ENCODE measurements at regions not wholly inside any gene's neighbourhood (a gene's known extent, or its start where the extent isn't known, plus 50 kb on each side); places are given as distances from the start of the nearest gene placed in this dataset.
A peak's percentile ranks its signal among the peaks of the same experiment; 100 is the strongest.

DNA sequence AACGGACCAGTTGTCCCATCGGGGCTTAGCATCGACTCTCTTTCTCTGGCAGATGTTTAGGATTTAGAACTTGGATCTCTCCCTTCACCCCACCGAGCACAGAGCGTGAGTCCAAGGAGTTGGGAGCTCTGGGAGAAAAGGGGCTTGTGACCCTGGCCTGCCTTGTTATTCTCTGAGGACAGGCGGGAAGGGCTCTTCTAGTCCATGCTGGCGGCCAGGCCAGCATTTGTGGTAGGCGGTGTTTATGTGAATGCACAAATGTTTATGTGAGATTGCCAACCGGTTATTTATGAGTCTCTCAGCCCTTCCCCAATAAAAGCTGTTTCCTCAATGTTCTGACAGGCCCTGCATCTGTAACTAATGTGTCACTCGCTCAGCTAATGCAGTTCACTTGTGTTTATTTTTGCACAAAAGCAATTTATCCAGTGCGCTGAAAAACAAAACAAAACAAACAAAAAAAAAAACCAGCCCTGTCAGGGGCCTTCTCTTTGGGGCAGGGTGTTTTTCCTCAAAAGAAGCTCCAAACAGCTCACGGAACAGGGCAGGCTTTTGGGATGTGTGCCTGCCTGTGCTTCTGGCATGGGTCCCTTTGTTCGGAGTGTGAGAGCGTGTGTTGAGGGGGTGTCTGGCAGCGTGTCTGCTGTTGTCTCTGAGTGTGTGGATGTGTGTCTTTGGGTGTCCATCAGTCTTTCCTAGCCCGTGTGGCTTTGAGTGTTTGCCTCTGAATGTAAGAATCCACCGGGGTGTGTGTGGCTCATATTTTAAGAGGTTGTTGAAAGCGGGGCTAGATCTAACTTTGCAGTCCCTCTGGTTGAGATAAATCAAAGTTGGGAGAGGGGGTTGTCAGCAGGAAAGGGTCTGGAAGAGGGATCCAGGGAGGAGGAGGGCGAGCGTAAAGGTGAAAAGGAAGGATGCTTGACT, 52.8 kb upstream of the HAAO start:
- H3K9ac ChIP-seq (ENCODE audit: low read depth in 1 of 2, low read length in 2 of 2) = no peak overlapping the region
- H3K4me1 ChIP-seq (ENCODE audit: control insufficient read depth in 4 of 4, insufficient read depth in 4 of 4, low read length in 3 of 4) = no peaks in the 10 kb centered on the region
- no peak overlapping the region for H3K4me3 ChIP-seq (ENCODE audit: low read depth in 1 of 3, low read length in 3 of 3)
- H3K36me3 ChIP-seq (ENCODE audit: control insufficient read depth in 4 of 4, insufficient read depth in 3 of 4, low read depth in 1 of 4, low read length in 3 of 4) = no peaks in the 10 kb centered on the region
- H3K27ac ChIP-seq (ENCODE audit: low read depth in 1 of 2, low read length in 2 of 2) = peak overlapping the region; percentile 3 to 10
- WGBS = 74% methylated on average over 20 of the region's 20 CpGs
- H3K9me3 ChIP-seq (ENCODE audit: control insufficient read depth in 4 of 4, low read length in 3 of 4) = no peaks in the 10 kb centered on the region
- TF ChIP-seq SP1 (IDR thresholded peaks at IDR 0.05) (no peak), FOXA1 (IDR thresholded peaks at IDR 0.05) (no peak), ATF3 (IDR thresholded peaks at IDR 0.05) (no peak), CTCF (IDR thresholded peaks at IDR 0.05; ENCODE audit: low read depth, low read length, missing input control) (no peak), FOXA2 (IDR thresholded peaks at IDR 0.05) (no peak), HNF4A (conservative IDR thresholded peaks at IDR 0.05) (no peak), YY1 (IDR thresholded peaks at IDR 0.05) (no peak), JUND (IDR thresholded peaks at IDR 0.05) (no peak), HNF4G (IDR thresholded peaks at IDR 0.05) (no peak), MAX (IDR thresholded peaks at IDR 0.05) (no peak), RXRA (IDR thresholded peaks at IDR 0.05) (no peak), TAF1 (conservative IDR thresholded peaks at IDR 0.05) (no peak), RAD21 (IDR thresholded peaks at IDR 0.05) (no peak), EGR1 (IDR thresholded peaks at IDR 0.05; ENCODE audit: low read depth in 2 of 2) (no peak)
- TF ChIP-seq, protein P1, sequence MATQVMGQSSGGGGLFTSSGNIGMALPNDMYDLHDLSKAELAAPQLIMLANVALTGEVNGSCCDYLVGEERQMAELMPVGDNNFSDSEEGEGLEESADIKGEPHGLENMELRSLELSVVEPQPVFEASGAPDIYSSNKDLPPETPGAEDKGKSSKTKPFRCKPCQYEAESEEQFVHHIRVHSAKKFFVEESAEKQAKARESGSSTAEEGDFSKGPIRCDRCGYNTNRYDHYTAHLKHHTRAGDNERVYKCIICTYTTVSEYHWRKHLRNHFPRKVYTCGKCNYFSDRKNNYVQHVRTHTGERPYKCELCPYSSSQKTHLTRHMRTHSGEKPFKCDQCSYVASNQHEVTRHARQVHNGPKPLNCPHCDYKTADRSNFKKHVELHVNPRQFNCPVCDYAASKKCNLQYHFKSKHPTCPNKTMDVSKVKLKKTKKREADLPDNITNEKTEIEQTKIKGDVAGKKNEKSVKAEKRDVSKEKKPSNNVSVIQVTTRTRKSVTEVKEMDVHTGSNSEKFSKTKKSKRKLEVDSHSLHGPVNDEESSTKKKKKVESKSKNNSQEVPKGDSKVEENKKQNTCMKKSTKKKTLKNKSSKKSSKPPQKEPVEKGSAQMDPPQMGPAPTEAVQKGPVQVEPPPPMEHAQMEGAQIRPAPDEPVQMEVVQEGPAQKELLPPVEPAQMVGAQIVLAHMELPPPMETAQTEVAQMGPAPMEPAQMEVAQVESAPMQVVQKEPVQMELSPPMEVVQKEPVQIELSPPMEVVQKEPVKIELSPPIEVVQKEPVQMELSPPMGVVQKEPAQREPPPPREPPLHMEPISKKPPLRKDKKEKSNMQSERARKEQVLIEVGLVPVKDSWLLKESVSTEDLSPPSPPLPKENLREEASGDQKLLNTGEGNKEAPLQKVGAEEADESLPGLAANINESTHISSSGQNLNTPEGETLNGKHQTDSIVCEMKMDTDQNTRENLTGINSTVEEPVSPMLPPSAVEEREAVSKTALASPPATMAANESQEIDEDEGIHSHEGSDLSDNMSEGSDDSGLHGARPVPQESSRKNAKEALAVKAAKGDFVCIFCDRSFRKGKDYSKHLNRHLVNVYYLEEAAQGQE (IDR thresholded peaks at IDR 0.05) = no peak
- TF ChIP-seq, protein P2, sequence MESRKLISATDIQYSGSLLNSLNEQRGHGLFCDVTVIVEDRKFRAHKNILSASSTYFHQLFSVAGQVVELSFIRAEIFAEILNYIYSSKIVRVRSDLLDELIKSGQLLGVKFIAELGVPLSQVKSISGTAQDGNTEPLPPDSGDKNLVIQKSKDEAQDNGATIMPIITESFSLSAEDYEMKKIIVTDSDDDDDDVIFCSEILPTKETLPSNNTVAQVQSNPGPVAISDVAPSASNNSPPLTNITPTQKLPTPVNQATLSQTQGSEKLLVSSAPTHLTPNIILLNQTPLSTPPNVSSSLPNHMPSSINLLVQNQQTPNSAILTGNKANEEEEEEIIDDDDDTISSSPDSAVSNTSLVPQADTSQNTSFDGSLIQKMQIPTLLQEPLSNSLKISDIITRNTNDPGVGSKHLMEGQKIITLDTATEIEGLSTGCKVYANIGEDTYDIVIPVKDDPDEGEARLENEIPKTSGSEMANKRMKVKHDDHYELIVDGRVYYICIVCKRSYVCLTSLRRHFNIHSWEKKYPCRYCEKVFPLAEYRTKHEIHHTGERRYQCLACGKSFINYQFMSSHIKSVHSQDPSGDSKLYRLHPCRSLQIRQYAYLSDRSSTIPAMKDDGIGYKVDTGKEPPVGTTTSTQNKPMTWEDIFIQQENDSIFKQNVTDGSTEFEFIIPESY (IDR thresholded peaks at IDR 0.05) = no peak
- H3K27me3 ChIP-seq (ENCODE audit: control insufficient read depth in 4 of 4, insufficient read depth in 4 of 4, low read length in 3 of 4) = no peaks in the 10 kb centered on the region
- no peak for DNase-seq (ENCODE audit: low spot score)

Data from liver (tissue), 8 donors.